ENCODE measurements at regions not wholly inside any gene's neighbourhood (a gene's known extent, or its start where the extent isn't known, plus 50 kb on each side); places are given as distances from the start of the nearest gene placed in this dataset.

- no peaks in the 10 kb centered on the region for H3K36me3 Mint-ChIP-seq (ENCODE audit: low read depth, unreplicated experiment)
- DNase-seq (ENCODE audit: low spot score) = no peak
- TF ChIP-seq CTCF (IDR thresholded peaks at IDR 0.05; ENCODE audit: unreplicated experiment) = no peak
- no peak overlapping the region for H3K27ac Mint-ChIP-seq (ENCODE audit: unreplicated experiment)
- no peaks in the 10 kb centered on the region for H3K4me1 Mint-ChIP-seq (ENCODE audit: unreplicated experiment)
- no peak overlapping the region for H3K4me3 Mint-ChIP-seq (ENCODE audit: unreplicated experiment)
- H3K9me3 Mint-ChIP-seq (ENCODE audit: unreplicated experiment) = no peaks in the 10 kb centered on the region
- no peaks in the 10 kb centered on the region for H3K27me3 Mint-ChIP-seq (ENCODE audit: unreplicated experiment)
Measured at GRCh38 chr11:80958361-80958760, 1517.5 kb upstream of the TENM4 start.

- Mint-ChIP-seq H3K4me3 (ENCODE audit: unreplicated experiment) (no peak overlapping the region), H3K27me3 (ENCODE audit: unreplicated experiment) (no peaks in the 10 kb centered on the region), H3K27ac (ENCODE audit: unreplicated experiment) (no peak overlapping the region), H3K36me3 (ENCODE audit: low read depth, unreplicated experiment) (no peaks in the 10 kb centered on the region), H3K9me3 (ENCODE audit: unreplicated experiment) (no peaks in the 10 kb centered on the region), H3K4me1 (ENCODE audit: unreplicated experiment) (no peaks in the 10 kb centered on the region)
- no peak for DNase-seq (ENCODE audit: low spot score)
- no peak for TF ChIP-seq CTCF (IDR thresholded peaks at IDR 0.05; ENCODE audit: unreplicated experiment)
Measured at GRCh38 chr11:80955588-80955987, 1514.8 kb upstream of the TENM4 start.

- no peak for DNase-seq (ENCODE audit: low spot score)
- Mint-ChIP-seq H3K27me3 (ENCODE audit: unreplicated experiment) (no peaks in the 10 kb centered on the region), H3K27ac (ENCODE audit: unreplicated experiment) (no peak overlapping the region), H3K4me1 (ENCODE audit: unreplicated experiment) (no peaks in the 10 kb centered on the region), H3K36me3 (ENCODE audit: low read depth, unreplicated experiment) (no peaks in the 10 kb centered on the region), H3K4me3 (ENCODE audit: unreplicated experiment) (no peak overlapping the region), H3K9me3 (ENCODE audit: unreplicated experiment) (no peaks in the 10 kb centered on the region)
- TF ChIP-seq CTCF (IDR thresholded peaks at IDR 0.05; ENCODE audit: unreplicated experiment) = no peak
Measured at GRCh38 chr11:80948781-80949180, 1508.0 kb upstream of the TENM4 start.

GRCh38 chr11:80944758-80945157, 1503.9 kb upstream of the TENM4 start:
- Mint-ChIP-seq H3K27ac (ENCODE audit: unreplicated experiment) (no peak overlapping the region), H3K9me3 (ENCODE audit: unreplicated experiment) (no peaks in the 10 kb centered on the region), H3K4me1 (ENCODE audit: unreplicated experiment) (no peaks in the 10 kb centered on the region), H3K27me3 (ENCODE audit: unreplicated experiment) (no peaks in the 10 kb centered on the region), H3K4me3 (ENCODE audit: unreplicated experiment) (no peak overlapping the region), H3K36me3 (ENCODE audit: low read depth, unreplicated experiment) (no peaks in the 10 kb centered on the region)
- TF ChIP-seq CTCF (IDR thresholded peaks at IDR 0.05; ENCODE audit: unreplicated experiment) = no peak
- DNase-seq (ENCODE audit: low spot score) = no peak

GRCh38 chr11:80943226-80943625, 1502.4 kb upstream of the TENM4 start:
- H3K36me3 Mint-ChIP-seq (ENCODE audit: low read depth, unreplicated experiment) = no peaks in the 10 kb centered on the region
- H3K4me1 Mint-ChIP-seq (ENCODE audit: unreplicated experiment) = no peaks in the 10 kb centered on the region
- no peaks in the 10 kb centered on the region for H3K27me3 Mint-ChIP-seq (ENCODE audit: unreplicated experiment)
- H3K4me3 Mint-ChIP-seq (ENCODE audit: unreplicated experiment) = no peak overlapping the region
- no peak for TF ChIP-seq CTCF (IDR thresholded peaks at IDR 0.05; ENCODE audit: unreplicated experiment)
- no peak for DNase-seq (ENCODE audit: low spot score)
- H3K9me3 Mint-ChIP-seq (ENCODE audit: unreplicated experiment) = no peaks in the 10 kb centered on the region
- no peak overlapping the region for H3K27ac Mint-ChIP-seq (ENCODE audit: unreplicated experiment)
